ENCODE measurements at regions not wholly inside any gene's neighbourhood (a gene's known extent, or its start where the extent isn't known, plus 50 kb on each side); places are given as distances from the start of the nearest gene placed in this dataset.
A peak's percentile ranks its signal among the peaks of the same experiment; 100 is the strongest.
"Not testable (repeated sequence)": the region's sequence is repeated elsewhere in the genome, so short reads cannot be mapped to it uniquely, and the experiment has no call there.

GRCh38 chr1:238329671-238330070 lies 438.9 kb upstream of the ZP4 start:
- H3K27me3 ChIP-seq = no peaks in the 10 kb centered on the region
- H3K4me1 ChIP-seq = peaks cover 7 to 38% (median 24%) of the 10 kb centered on the region in 10 experiments; a peak in 17 of 20 replicates
- no peak overlapping the region for H3K9ac ChIP-seq
- H3K9me3 ChIP-seq (replicated peaks in 1 of 11) = peaks cover 7 to 28% (median 22%) of the 10 kb centered on the region in 11 experiments; a peak in 17 of 22 replicates
- H3K4me3 ChIP-seq = no peak overlapping the region
- TF ChIP-seq Cebpa-rat (IDR thresholded peaks at IDR 0.05) = no peak
- no peaks in the 10 kb centered on the region for H3K36me3 ChIP-seq
- peak overlapping the region in 4 of 11 experiments; percentile 13 to 40 (median 34); a peak in 4 of 22 replicates for H3K27ac ChIP-seq
- peak overlapping the region in 10 of 11 experiments; percentile 25 to 75 (median 42); a peak in 15 of 22 replicates for H3K4me2 ChIP-seq
- H4K20me1 ChIP-seq = no peaks in the 10 kb centered on the region

- H3K4me2 ChIP-seq, H3K27ac ChIP-seq, H3K36me3 ChIP-seq, H3K9ac ChIP-seq, H3K4me3 ChIP-seq, H3K27me3 ChIP-seq, H4K20me1 ChIP-seq: not testable (repeated sequence)
- Histone ChIP-seq H3K9me3 (replicated peaks in 1 of 11) (peaks cover 7 to 28% (median 22%) of the 10 kb centered on the region in 11 experiments; a peak in 17 of 22 replicates), H3K4me1 (peaks cover 7 to 29% (median 22%) of the 10 kb centered on the region in 10 experiments; a peak in 17 of 20 replicates)
Observed at GRCh38 chr1:238327033-238327432, 436.3 kb upstream of the ZP4 start.

DNA sequence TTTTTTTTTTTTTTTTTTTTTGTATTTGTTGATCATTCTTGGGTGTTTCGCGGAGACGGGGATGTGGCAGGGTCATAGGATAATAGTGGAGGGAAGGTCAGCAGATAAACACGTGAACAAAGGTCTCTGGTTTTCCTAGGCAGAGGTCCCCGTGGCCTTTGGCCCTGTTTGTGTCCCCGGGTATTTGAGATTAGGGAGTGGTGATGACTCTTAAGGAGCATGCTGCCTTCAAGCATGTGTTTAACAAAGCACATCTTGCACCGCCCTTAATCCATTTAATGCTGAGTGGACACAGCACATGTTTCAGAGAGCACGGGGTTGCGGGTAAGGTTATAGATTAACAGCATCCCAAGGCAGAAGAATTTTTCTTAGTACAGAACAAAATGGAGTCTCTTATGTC lies 435.8 kb upstream of the ZP4 start:
- H3K9me3 ChIP-seq (replicated peaks in 1 of 11) = peaks cover 7 to 28% (median 22%) of the 10 kb centered on the region in 11 experiments; a peak in 17 of 22 replicates
- H3K4me2 ChIP-seq, H3K27ac ChIP-seq, H3K27me3 ChIP-seq, H3K9ac ChIP-seq, H3K36me3 ChIP-seq, H3K4me3 ChIP-seq, H4K20me1 ChIP-seq: not testable (repeated sequence)
- peaks cover 7 to 25% (median 19%) of the 10 kb centered on the region in 10 experiments; a peak in 17 of 20 replicates for H3K4me1 ChIP-seq

GRCh38 chr1:238324211-238324864 lies 433.6 kb upstream of the ZP4 start:
- no peak overlapping the region for H3K9ac ChIP-seq
- no peaks in the 10 kb centered on the region for H4K20me1 ChIP-seq
- no peak overlapping the region for H3K4me3 ChIP-seq
- peaks cover 0 to 3% (median under 1%) of the 10 kb centered on the region in 10 experiments; a peak in 8 of 20 replicates for H3K4me1 ChIP-seq
- H3K36me3 ChIP-seq = no peaks in the 10 kb centered on the region
- no peak overlapping the region for H3K4me2 ChIP-seq
- H3K27ac ChIP-seq = no peak overlapping the region
- TF ChIP-seq Cebpa-rat (IDR thresholded peaks at IDR 0.05) = no peak
- no peaks in the 10 kb centered on the region for H3K27me3 ChIP-seq
- peaks cover 7 to 28% (median 22%) of the 10 kb centered on the region in 11 experiments; a peak in 17 of 22 replicates for H3K9me3 ChIP-seq (replicated peaks in 1 of 11)

DNA sequence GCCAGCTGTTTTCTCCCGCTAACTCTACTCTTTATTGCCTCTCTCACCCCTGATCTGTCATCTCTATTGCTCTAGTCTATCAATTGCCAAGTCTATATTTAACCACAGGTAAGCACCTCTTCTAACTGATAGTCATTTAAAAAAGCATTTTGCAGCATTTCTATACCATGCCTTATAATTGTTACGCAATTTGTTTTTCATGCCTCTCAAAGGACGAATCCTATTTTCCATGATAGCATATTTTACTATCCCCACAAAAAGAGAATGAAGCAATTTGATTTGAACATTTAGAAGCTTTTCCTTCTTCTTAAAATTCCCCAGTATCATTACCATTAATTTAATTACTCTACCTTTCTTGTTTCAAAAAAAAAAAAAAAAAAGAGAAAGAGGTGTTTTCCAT lies 432.8 kb upstream of the ZP4 start:
- Histone ChIP-seq H3K9ac (no peak overlapping the region), H3K4me1 (no peaks in the 10 kb centered on the region; a peak in 1 of 20 replicates), H4K20me1 (no peaks in the 10 kb centered on the region), H3K9me3 (replicated peaks in 1 of 11) (peaks cover 7 to 28% (median 22%) of the 10 kb centered on the region in 11 experiments; a peak in 17 of 22 replicates), H3K27ac (no peak overlapping the region), H3K4me3 (no peak overlapping the region), H3K36me3 (no peaks in the 10 kb centered on the region), H3K4me2 (no peak overlapping the region), H3K27me3 (no peaks in the 10 kb centered on the region)
- peak in 3 of 11 experiments; percentile 10 to 31 (median 23); a peak in 3 of 22 replicates for TF ChIP-seq Cebpa-rat (IDR thresholded peaks at IDR 0.05)

DNA sequence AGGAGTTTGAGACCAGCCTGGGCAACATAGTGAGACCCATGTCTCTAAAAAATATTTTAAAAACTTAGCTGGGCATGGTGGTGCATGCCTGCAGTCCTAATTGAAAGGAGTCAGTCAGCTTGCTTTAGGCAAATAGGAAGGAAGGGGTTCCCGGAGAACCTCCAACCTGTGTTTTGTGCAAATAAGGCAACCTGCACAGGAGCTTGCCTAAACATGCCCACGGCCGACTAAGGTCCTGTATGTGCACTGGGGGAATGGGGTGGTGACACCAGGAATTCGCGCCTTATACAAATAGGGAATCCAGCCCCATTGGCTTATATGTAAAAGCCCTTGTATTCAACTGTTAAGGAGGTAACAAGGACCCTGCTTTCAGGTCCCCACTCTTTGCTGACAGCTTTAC lies 429.2 kb upstream of the ZP4 start:
- no peaks in the 10 kb centered on the region; a peak in 1 of 20 replicates for H3K4me1 ChIP-seq
- H4K20me1 ChIP-seq = no peaks in the 10 kb centered on the region
- no peak overlapping the region for H3K9ac ChIP-seq
- H3K36me3 ChIP-seq = no peaks in the 10 kb centered on the region
- H3K9me3 ChIP-seq (replicated peaks in 1 of 11) = peaks cover 0 to 4% (median 0%) of the 10 kb centered on the region in 11 experiments; a peak in 2 of 22 replicates
- TF ChIP-seq Cebpa-rat (IDR thresholded peaks at IDR 0.05) = no peak
- H3K4me3 ChIP-seq = no peak overlapping the region
- no peak overlapping the region for H3K27ac ChIP-seq
- no peaks in the 10 kb centered on the region for H3K27me3 ChIP-seq
- H3K4me2 ChIP-seq = no peak overlapping the region

DNA sequence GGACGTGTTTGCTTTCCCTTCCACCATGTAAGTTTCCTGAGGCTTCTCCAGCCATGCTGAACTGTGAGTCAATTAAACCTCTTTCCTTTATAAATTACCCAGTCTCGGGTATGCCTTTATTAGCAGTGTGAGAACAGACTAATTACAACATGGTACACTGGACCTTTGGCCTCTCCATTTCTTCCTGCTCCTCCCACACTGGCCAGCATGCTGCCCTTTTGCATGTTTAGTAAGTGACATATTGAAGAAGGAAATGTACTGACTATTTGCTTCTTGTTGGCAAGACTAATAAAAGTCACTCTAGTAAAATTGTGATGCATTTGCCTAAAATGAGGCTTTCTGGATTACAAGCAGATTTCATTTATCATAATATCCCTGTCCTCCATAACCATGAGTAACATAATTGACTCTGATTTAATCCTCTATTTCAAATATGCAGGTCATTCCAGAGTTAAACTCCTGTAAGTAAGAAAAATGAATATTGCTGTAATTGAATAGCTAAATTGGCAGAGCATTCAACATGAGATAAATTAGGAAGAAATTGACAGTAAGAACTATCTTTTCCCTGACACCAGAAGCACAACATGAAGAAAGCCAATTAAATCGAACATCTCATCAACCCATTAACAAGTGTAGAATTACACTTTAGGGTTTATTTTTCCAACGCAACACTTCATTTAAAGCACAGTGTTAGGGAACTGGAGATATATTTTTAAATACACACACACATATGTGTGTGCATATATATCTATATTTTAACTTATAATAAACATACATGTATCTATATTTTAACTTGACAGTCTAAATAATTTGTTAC lies 427.8 kb upstream of the ZP4 start:
- Histone ChIP-seq H3K27me3 (no peaks in the 10 kb centered on the region), H3K27ac (no peak overlapping the region), H3K9ac (no peak overlapping the region), H3K4me2 (no peak overlapping the region), H3K9me3 (replicated peaks in 1 of 11) (peaks cover 0 to 4% (median 0%) of the 10 kb centered on the region in 11 experiments; a peak in 2 of 22 replicates), H3K4me1 (no peaks in the 10 kb centered on the region), H4K20me1 (no peaks in the 10 kb centered on the region), H3K36me3 (no peaks in the 10 kb centered on the region), H3K4me3 (no peak overlapping the region)
- TF ChIP-seq Cebpa-rat (IDR thresholded peaks at IDR 0.05) = no peak

- no peak for TF ChIP-seq Cebpa-rat (IDR thresholded peaks at IDR 0.05)
- H3K36me3 ChIP-seq = no peaks in the 10 kb centered on the region
- no peaks in the 10 kb centered on the region for H3K27me3 ChIP-seq
- no peaks in the 10 kb centered on the region for H3K9me3 ChIP-seq (replicated peaks in 1 of 11)
- H3K27ac ChIP-seq = no peak overlapping the region
- H4K20me1 ChIP-seq = no peaks in the 10 kb centered on the region
- H3K4me1 ChIP-seq = no peaks in the 10 kb centered on the region
- H3K9ac ChIP-seq = no peak overlapping the region
- no peak overlapping the region for H3K4me3 ChIP-seq
- no peak overlapping the region for H3K4me2 ChIP-seq
Observed at GRCh38 chr1:238312969-238313368, 422.2 kb upstream of the ZP4 start.

DNA sequence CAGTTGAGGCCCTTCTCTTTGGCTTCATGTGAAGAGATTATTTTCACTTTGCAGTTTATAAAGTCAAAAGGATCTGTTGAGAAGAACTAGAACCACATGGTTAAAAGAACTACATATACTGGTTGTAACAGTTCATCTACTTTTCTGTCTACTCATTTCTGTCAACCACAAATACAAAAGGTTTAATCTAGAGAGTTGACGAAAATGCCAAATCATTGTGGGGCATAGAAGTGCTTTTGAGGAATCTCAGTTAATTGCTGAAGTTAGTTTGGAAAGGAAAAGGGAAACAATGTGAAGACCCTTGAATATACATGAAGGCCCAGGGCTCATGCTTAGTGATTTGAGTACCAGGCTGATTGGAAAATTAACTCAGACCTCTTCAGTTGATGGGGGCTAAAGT lies 415.7 kb upstream of the ZP4 start:
- H4K20me1 ChIP-seq = no peaks in the 10 kb centered on the region
- H3K36me3 ChIP-seq = no peaks in the 10 kb centered on the region
- no peaks in the 10 kb centered on the region for H3K27me3 ChIP-seq
- no peak for TF ChIP-seq Cebpa-rat (IDR thresholded peaks at IDR 0.05)
- no peak overlapping the region for H3K9ac ChIP-seq
- H3K4me3 ChIP-seq = no peak overlapping the region
- H3K9me3 ChIP-seq (replicated peaks in 1 of 11) = no peaks in the 10 kb centered on the region
- no peak overlapping the region for H3K27ac ChIP-seq
- H3K4me2 ChIP-seq = no peak overlapping the region
- H3K4me1 ChIP-seq = no peaks in the 10 kb centered on the region
